Glomerular visceral epithelial cell (primary cell): ENCODE measurements at regions not wholly inside any gene's neighbourhood (a gene's known extent, or its start where the extent isn't known, plus 50 kb on each side); places are given as distances from the start of the nearest gene placed in this dataset.

Source experiments
- DNase-seq: peaks from one replicate; pipeline ENCODE4 v3.0.0-alpha.2; 2016; ENCODE audit errors: extremely low spot score

DNA sequence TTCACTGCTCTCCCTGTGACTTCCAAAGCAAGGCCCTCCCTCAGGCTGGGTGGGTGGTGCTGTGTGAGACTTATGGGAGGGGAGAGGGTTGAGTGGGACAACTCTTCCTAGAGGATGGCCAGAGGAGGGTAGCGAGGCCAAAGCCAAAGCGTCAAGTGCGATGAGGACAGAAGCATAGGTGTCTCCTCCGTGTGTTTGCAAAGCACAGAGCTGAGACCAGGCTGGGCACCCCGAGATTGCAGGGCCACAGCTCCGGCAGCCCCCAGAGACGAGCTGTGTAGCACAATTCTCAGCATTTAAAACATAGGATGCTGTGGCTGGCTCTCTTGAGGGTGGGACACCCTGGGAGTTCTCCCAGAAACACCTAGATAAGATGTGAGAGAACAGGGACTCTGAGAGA lies 1374.5 kb downstream of the BRD1 start:
- DNase-seq: no peak

DNA sequence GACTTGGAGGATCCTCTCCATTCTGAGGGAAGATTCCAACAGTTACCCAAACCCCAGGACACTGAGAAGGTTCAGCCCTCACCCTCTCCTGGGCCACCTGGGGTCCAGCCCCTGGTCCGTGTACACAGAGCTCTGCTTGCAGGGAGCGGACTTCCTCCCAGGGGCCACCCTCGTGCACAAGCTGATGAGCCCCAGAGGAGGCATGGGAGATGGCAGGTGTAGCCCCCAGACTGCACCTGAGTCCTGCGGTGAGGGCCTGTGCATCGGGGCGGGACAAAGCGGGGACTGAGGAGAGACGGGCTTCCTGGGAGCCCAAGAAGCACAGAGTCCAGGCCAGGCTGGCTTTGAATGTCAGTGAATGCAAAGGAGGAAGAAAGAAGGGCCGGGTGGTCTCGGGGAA lies 1374.9 kb downstream of the BRD1 start:
- DNase-seq: no peak

- DNase-seq: no peak
Measured at GRCh38 chr22:48451891-48452290, 1375.8 kb downstream of the BRD1 start.

- no peak for DNase-seq
Measured at GRCh38 chr22:48450188-48450825, 1377.4 kb downstream of the BRD1 start.

DNA sequence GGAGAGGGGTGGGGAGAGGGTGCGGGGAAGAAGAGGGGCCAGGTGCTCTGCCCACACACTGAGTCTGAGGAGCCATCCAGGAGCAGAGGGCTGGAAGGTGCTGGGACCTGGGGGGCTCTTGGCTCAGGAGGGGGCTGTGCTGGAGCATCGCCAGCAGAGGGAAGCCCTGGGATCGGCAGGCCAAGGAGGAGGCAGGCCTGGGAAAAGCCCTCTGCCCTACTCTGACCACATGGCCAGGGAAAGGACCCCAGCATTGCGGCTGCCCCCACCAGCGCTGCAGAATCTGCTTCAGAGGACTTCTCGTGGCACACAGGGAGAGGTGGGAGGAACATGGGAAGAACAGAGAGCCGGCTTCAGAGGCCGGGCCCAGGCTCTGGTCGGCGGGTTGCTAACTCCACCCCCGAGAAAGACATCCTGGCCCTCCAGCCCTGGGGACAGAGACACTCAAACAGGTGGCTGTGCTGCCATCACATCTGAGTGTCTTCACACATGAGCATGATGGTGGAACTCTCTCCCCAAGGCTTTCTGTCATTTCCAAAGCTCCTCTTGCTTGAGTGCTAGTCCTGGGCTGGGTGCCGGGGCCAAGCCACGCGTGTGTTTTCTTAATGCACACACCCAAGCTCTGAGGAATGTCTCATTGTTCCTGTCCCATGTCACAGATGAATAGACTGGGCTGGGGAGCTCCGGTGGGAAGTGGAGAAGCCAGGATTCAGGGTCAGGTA lies 1378.0 kb downstream of the BRD1 start:
- no peak for DNase-seq

DNA sequence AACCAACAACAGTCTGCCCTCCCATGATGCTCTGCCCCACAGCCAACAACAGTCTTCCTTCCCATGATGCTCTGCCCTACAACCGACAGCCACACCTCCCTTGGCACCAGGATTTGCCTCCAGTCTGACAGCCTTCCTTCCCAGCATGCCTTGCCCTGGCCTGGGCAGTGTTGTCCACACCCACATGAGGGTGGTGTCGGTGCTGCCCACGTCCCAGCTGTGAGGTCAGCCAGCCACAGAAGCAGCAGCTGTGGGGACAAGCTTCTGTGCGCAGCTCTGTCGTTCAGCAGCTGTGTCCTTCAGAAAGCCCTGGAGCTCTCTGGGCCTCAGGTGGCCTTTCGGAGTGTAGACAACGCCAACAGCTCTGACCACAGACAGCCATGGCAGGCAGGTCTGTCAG lies 1378.9 kb downstream of the BRD1 start:
- no peak for DNase-seq

- DNase-seq: no peak
Measured at GRCh38 chr22:48445113-48445827, 1382.4 kb downstream of the BRD1 start.

DNA sequence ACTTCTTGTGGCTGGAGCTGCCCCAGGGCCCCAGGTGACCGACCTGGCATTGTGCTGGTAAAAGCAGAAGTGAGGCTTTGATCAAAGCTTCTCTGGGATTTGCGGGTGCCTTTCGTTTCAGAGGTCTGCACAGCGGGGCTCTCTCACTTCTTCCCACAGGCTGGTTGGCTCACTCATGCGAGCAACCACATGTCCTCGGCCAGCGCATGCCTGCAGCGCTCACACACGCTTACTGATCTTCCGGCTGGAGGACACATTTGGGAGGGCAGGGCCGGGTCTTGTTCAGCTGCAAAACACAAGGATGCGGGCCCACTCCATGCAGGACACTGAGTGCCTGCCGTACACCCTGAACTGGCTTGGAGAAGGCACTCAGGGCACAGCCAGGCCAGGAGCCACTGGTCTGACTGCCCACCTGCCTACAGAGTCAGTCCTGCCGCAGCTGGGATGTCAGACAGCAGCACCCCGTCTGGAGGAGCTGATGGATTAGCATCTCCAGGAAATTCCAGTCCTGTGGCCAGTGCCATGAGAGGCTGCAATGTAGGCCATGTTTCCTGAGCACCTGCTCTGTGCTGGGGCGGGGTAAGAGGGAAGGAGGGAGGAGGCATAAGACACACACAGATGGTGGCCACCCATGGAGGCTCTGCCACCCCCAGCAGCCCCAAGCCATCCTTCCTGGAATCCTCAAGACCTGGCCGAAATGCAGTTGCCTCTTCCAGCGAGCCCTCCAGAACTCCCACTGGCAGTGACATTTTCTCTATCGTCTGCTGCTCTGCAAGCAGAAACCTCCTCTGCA lies 1383.2 kb downstream of the BRD1 start:
- DNase-seq: no peak

GRCh38 chr22:48443680-48444079 lies 1384.0 kb downstream of the BRD1 start:
- DNase-seq: no peak

DNA sequence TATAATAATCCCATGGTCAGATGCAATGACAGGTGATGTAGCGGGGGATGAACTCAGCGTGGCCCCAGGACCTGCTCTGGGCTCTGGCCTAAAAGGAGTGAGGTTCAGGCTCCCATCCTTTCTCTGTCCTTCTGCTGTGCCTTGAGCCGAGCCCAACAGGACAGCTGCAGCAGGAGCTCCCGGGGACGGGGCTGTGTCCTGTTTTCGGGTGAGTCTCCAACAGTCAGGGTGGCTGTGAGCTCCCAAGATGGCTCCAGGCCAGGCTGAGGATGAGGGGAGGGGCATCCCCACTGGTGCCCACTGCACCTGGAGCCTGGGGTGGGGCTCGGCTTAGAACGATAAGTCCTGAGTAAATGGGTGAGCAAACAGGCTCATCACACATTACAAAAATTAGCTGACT lies 1385.0 kb downstream of the BRD1 start:
- no peak for DNase-seq

- no peak for DNase-seq
Measured at GRCh38 chr22:48441553-48441850, 1386.2 kb downstream of the BRD1 start.

DNA sequence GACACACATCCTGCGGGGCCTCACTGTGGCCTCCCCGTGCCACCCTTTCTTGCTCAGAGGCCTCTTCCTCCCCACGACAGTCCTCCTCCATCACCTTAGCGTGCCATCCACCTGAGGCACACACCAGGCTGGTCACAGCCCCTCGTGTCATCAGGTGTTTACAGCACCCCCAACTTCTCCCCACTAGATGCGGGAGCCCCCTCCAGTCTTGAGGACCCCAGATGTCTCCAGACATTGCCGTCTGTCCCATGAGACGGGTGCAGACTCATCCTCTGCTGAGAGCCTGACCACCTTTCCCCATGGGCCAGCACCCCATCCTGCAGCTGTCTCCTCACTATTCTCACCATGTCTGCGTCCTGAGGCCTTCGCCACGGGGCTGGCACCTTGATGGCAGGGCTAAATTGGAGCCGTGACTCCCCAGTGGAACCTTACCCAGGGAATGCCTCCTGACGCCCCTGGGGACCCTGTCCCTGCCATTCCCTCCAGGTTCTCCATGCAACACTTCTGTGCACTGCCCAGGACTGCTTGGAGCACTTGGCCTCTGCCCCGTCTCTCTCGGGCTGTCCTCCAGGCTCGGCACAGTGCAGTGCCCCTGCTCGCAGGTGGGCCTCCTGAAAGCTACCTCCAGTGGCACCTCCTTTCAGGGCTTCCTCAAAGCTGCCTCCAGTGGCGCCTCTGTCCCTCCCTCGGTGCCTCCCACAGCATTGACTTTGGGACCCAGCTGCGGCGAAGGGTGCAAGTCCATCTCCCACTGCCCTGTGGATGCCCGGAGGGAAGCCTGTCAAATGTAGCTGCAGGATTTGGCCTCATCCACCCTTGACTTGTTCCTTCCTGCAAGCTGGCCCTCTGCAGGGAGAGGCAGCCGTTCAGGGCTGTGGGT lies 1386.8 kb downstream of the BRD1 start:
- no peak for DNase-seq

GRCh38 chr22:48440176-48440575 lies 1387.5 kb downstream of the BRD1 start:
- DNase-seq: no peak

DNA sequence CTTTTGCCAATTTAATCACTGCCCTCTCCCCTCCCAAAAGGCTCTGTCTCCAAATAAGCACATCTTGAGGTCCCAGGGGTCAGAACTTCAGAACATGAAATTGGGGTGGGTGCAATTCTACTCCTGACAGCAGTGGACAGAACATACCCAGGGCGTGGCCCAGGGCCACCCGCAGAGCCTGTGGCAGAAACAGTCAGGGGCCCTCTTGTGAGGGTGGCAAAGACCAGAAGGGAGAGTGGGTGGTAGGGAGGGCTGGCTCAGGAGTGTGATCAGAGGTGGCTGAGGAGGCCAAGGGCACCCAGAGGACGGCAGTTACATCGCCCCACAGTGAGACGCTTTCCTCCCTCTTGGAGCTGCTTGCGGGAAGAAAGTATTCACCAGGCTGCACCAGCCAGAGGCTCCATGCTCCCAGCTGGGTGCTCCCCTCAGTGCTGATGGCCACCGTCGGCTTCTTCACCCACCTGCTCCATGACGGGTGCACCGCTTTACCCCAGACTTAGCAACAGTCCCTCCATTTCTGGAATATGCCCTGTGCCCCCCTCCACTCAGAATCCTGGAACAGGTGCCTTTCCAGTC lies 1388.0 kb downstream of the BRD1 start:
- no peak for DNase-seq

DNA sequence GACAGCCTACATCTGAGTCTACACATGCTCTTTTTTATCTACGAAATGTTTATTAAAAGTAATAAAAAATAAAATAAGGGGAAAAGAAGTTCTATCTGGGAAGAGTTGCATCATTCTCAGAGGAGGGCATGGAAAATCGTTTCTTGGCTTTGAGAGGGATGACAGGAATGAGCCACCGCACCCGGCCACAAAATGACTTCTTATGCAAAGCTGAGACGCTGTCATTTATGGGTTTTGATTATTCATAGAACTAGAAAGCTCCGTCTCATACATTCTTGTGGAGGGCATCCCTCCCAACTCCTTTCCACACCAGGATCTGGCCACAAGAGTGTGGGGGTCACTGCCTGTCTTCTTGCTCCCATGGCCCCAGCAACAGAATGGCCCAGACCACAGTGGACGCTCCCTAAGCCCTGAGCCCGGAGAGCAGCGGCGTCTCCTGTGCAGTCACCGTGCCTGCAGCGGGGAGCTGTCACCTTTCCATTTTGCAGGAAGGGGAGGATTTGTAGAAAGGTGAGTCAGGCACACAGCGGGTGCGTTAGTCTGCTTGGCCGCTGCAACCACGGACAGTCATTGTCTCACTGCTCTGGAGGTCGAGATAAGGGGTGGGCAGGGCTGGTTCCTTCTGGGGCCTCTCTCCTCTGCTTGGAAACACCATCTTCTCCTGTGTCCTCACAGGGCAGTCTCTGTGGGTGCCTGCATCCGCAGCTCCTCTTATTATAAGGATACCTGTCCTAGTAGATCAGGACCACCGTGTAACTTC lies 1388.7 kb downstream of the BRD1 start:
- DNase-seq: no peak

- DNase-seq: no peak
Measured at GRCh38 chr22:48438096-48438495, 1389.6 kb downstream of the BRD1 start.

DNA sequence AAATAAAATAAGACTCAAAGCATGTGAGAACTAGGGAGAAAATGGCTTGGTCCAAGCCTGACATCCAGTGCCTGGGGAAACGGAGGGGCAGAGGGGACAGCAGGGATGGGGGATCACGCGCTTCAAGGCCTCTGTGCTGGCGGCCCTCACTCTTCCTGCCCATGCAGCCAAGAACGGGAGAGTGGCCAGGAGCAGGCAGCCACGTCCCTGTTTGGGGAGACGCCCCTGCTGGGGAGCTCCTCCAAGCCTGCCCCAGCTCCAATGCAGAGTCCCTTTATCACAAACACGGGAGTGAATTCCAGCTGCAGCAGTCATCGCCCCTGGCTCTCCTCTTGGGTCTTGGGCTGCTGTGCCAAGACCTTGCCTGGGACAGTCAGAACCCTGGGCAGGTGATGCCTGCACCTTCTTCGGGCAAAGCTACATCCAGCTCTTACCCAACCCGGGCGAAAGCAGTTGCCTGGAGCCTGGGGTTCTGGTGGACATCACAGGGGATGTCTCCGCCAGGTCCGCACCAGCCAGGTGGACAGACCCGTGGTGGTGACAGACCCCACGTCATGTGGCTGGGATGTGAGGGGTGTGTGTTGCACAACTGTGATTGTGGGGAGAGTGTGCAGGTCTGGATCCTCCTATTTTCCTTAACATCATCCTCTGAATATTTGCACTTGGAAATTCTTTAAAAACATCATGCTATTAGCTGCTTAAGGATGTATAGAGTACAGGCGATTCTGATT lies 1391.3 kb downstream of the BRD1 start:
- DNase-seq: no peak

DNA sequence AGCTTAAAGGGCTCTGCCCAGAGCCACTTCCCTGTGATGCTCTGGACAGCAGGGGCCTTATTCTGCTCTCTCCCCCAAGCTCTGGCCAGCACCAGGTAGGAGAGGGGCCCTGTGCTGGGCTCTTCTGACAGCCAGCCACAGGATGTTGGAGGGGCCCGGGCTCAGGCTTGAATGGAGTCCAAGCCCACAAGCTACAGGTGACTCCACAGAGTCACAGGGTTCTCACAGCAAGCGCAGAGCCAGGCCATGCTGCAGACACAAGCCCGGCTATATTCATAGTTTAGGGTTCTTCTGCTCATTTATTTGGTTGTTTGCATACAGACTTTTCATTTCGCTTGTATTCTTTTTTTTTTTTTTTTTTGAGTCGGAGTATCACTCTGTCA lies 1392.8 kb downstream of the BRD1 start:
- no peak for DNase-seq

DNA sequence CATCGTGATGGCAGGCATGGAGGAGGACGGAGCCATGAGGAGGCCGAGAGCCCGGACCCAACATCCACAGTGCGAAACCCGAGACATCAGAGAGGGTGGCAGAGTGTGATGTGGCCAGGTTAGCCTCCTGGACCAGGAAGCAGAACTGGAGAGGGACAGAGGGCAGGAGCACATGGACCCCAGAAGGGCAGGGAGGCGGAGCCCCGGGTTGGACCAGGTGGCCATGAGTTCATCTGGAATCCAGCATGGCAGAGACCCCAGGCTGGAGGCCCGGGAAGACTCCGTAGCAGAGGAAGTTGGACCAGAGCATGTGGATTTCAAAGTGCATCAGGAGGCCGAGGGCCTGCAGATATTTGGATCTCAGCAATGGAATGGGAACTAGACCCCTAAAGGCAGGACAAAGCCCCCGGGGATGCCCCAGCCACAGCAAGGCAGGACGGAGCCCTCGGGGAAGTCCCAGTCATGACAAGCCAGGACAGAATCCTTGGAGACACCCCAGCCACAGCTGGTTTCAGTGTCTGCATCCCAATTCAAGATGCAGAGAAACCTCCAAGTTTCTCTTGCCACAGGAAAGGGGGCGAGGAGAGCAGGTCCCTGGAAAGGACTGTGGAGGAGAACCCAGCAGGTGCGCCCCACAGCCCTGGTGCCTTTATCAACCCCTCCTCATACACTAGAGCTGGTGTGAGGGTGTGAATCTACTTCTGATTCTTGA lies 1393.4 kb downstream of the BRD1 start:
- DNase-seq: no peak
